ENCODE measurements at regions not wholly inside any gene's neighbourhood (a gene's known extent, or its start where the extent isn't known, plus 50 kb on each side); places are given as distances from the start of the nearest gene placed in this dataset.

DNA sequence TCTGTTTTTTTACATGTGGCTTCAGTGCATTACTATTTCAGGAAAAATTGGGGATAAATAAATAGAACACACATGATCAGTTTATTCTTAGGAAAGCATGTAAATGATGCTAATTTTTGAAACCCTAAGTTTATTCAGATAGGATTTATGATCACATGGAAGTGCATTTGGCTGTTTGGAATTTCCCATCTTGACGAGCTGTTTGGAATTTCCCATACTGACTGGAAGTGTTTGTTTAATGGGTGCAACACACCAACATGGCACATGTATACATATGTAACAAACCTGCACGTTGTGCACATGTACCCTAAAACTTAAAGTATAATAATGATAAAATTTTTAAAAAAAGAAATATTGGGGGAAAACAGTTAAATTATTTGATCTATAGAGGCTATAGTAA is 79.5 kb downstream of the COL6A6 start:
- Histone ChIP-seq H3K4me1 (no peaks in the 10 kb centered on the region), H3K27me3 (no peaks in the 10 kb centered on the region), H3K4me3 (no peak overlapping the region), H3K9me3 (no peaks in the 10 kb centered on the region), H3K36me3 (no peaks in the 10 kb centered on the region), H3K27ac (no peak overlapping the region)
- DNase-seq: no peak
- WGBS, 2 donors: 24 to 34% methylated on average over 2 of the region's 2 CpGs
- intact Hi-C loops (cut with DNase I): no loop called here
- TF ChIP-seq POLR2A (IDR thresholded peaks at IDR 0.05): no peak
- TF ChIP-seq, protein P1, sequence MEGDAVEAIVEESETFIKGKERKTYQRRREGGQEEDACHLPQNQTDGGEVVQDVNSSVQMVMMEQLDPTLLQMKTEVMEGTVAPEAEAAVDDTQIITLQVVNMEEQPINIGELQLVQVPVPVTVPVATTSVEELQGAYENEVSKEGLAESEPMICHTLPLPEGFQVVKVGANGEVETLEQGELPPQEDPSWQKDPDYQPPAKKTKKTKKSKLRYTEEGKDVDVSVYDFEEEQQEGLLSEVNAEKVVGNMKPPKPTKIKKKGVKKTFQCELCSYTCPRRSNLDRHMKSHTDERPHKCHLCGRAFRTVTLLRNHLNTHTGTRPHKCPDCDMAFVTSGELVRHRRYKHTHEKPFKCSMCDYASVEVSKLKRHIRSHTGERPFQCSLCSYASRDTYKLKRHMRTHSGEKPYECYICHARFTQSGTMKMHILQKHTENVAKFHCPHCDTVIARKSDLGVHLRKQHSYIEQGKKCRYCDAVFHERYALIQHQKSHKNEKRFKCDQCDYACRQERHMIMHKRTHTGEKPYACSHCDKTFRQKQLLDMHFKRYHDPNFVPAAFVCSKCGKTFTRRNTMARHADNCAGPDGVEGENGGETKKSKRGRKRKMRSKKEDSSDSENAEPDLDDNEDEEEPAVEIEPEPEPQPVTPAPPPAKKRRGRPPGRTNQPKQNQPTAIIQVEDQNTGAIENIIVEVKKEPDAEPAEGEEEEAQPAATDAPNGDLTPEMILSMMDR (IDR thresholded peaks at IDR 0.05): no peak

DNA sequence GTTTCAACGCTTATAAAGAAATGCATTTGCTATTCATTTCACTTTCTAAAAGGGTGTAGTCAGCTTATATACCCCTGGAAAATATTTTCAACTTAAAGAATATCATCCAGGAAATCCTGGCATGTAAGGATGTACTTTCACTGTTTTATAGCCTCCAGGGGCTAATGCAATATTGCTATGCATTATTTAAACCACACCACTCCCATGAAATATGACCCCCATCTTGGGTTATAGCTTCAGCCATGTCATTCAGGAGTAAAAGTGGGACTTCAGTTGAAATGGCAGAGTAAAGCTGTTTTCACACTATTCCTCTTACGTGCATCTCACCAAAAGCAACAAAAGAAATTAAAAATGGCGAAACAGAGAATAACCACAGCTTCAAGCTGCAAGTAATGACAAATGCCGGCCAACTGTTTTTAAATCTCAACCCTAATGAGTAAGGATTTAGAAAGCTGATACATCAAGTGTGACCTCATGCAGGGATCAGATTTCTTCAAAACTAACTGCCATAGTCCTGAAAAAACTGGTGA is 84.5 kb downstream of the COL6A6 start:
- Histone ChIP-seq H3K27me3 (no peaks in the 10 kb centered on the region), H3K9me3 (no peaks in the 10 kb centered on the region), H3K4me1 (no peaks in the 10 kb centered on the region), H3K36me3 (no peaks in the 10 kb centered on the region), H3K4me3 (no peak overlapping the region), H3K27ac (no peak overlapping the region)
- no peak for DNase-seq
- no peak for TF ChIP-seq POLR2A (IDR thresholded peaks at IDR 0.05)
- TF ChIP-seq, protein P1 (IDR thresholded peaks at IDR 0.05): no peak
- intact Hi-C loops (cut with DNase I): no loop called here
- WGBS, 2 donors: 66 to 86% methylated on average over 4 of the region's 4 CpGs

DNA sequence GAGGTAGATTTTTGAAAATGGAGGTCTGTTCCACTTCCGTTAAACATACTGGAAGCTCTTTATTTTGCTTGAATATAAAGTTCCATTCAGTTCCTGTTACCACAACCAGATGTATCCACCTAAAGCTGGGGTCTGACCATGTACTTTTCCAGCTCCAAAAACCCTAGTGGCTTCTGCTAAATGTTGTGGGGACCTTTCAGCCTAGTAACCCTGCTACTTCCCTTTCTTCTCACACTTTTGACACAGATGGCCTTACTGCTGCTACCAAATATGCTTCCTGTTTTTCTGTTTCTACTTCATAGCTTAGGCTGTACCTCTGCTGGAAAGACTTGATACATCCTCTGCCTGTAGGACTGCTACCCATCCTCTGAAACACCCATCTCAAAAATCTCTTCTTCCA is 87.8 kb downstream of the COL6A6 start:
- H3K4me3 ChIP-seq: no peak overlapping the region
- H3K4me1 ChIP-seq: no peaks in the 10 kb centered on the region
- H3K27ac ChIP-seq: no peak overlapping the region
- H3K36me3 ChIP-seq: no peaks in the 10 kb centered on the region
- intact Hi-C loops (cut with DNase I): no loop called here
- no peak for DNase-seq
- peaks cover 0 to 15% (median 0%) of the 10 kb centered on the region in 3 donors for H3K9me3 ChIP-seq
- no peaks in the 10 kb centered on the region for H3K27me3 ChIP-seq
- TF ChIP-seq POLR2A (IDR thresholded peaks at IDR 0.05): no peak
- TF ChIP-seq, protein P1 (IDR thresholded peaks at IDR 0.05): no peak
- 100% methylated on average over 1 of the region's 1 CpG for WGBS, 2 donors

DNA sequence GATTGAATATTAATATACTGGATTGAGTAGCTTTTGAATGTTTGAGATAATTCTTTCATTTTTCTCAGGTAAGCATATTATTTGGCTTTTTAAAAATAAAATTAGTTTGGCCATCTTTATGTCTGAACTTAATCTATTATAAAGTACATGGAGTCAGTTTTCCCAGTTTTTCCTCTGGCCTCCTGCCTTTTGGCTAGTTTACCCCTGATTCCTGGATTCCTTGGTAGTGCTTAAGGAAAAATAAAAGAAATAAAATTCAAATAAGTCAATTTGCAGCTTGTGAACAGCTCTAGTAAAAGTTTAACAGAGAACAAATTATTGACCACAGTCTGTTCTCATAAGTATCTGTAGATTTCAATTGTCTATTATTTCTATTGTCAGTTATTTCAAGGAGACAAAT is 89.4 kb downstream of the COL6A6 start:
- no peak overlapping the region for H3K27ac ChIP-seq
- H3K36me3 ChIP-seq: no peaks in the 10 kb centered on the region
- TF ChIP-seq POLR2A (IDR thresholded peaks at IDR 0.05): no peak
- TF ChIP-seq, protein P1 (IDR thresholded peaks at IDR 0.05): no peak
- peaks cover 0 to 15% (median 0%) of the 10 kb centered on the region in 3 donors for H3K9me3 ChIP-seq
- H3K4me1 ChIP-seq: no peaks in the 10 kb centered on the region
- intact Hi-C loops (cut with DNase I): no loop called here
- no peak for DNase-seq
- no peak overlapping the region for H3K4me3 ChIP-seq
- H3K27me3 ChIP-seq: no peaks in the 10 kb centered on the region

DNA sequence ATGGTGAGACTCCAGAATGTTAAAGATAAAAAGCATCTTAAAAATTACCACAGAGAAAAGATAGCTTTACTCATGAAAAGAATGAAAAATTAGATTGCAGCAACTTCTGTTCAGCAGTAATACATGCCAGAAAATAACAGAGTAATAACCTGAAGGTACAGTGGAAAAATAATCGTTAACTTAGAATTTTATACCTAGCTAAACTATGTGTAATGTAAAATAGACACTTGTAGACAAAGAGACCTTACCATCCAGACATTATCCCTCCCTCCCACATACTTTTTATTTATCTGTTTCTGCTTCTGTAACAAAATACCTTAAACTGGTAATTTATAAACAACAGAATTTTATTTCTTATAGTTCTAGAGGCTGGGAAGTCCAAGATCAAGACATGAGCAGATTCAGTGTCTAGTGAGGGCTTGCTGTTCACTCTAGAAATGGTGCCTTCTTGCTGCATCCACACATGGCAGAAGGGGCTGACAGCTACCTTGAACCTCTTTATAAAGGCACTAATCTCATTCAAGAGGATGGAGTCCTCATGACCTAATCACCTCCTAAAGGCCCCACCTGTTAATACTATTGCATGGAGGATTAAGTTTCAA is 90.7 kb downstream of the COL6A6 start:
- H3K4me3 ChIP-seq: no peak overlapping the region
- no peak overlapping the region for H3K27ac ChIP-seq
- 80 to 95% methylated on average over 1 of the region's 1 CpG for WGBS, 2 donors
- H3K36me3 ChIP-seq: no peaks in the 10 kb centered on the region
- H3K9me3 ChIP-seq: peaks cover 0 to 15% (median 0%) of the 10 kb centered on the region in 3 donors
- TF ChIP-seq POLR2A (IDR thresholded peaks at IDR 0.05): no peak
- TF ChIP-seq, protein P1 (IDR thresholded peaks at IDR 0.05): no peak
- H3K4me1 ChIP-seq: no peaks in the 10 kb centered on the region
- no peak for DNase-seq
- no peaks in the 10 kb centered on the region for H3K27me3 ChIP-seq
- intact Hi-C loops (cut with DNase I): no loop called here

All from esophagus squamous epithelium (tissue), 5 donors.